K562 (cell line): ENCODE measurements at regions not wholly inside any gene's neighbourhood (a gene's known extent, or its start where the extent isn't known, plus 50 kb on each side); places are given as distances from the start of the nearest gene placed in this dataset.

Source experiments
- COPS2 ChIP-seq: fragments of 450-650 bp; conservative IDR thresholded peaks from 2 replicates; pipeline ENCODE4 v1.6.1; 2016; ENCODE audit warnings: mild to moderate bottlenecking, moderate library complexity
- ELF2 ChIP-seq: fragments of 250-450 bp; sonication (Bioruptor Pico); IDR thresholded peaks from 2 replicates; pipeline ENCODE4 v1.5.0; 2021; ENCODE audit warnings: mild to moderate bottlenecking
- HDGF ChIP-seq: fragments of 450-650 bp; IDR thresholded peaks from 2 replicates; pipeline ENCODE4 v1.6.1; 2016
- NR4A1 ChIP-seq, 2 experiments: fragments of 250-450 bp in 1 of 2; fragments of 450-650 bp in 1 of 2; sonication (Bioruptor Pico) in 1 of 2; IDR thresholded peaks; 2 replicates each; pipeline versions ENCODE4 v1.4.0 to v1.6.1; 2016 to 2020; ENCODE audit warnings: mild to moderate bottlenecking in 2 of 2, missing compliant biosample characterization in 1 of 2, missing genetic modification characterization in 1 of 2, moderate library complexity in 1 of 2
- PHF8 ChIP-seq: fragments of 200-600 bp; sonication (generic); IDR thresholded peaks from 2 replicates; pipeline ENCODE4 v1.6.1; 2012; ENCODE audit warnings: mixed run types, mild to moderate bottlenecking, inconsistent platforms, low read length, moderate library complexity, borderline replicate concordance
- TCF3 ChIP-seq: sonication (generic); formaldehyde crosslinking; IDR thresholded peaks from 2 replicates; pipeline ENCODE4 v1.4.0; 2020; ENCODE audit warnings: mild to moderate bottlenecking, missing genetic modification reagents
- ZBTB2 ChIP-seq: fragments of 450-650 bp; IDR thresholded peaks from 2 replicates; pipeline ENCODE4 v1.6.1; 2016; ENCODE audit warnings: antibody characterized with exemption
- ZNF589 ChIP-seq: fragments of 200-800 bp; sonication (Bioruptor generic); IDR thresholded peaks from 2 replicates; pipeline ENCODE4 v1.6.1; 2016; ENCODE audit warnings: low read depth, missing genetic modification characterization, missing compliant biosample characterization
- ZNF79 ChIP-seq: fragments of 250-450 bp; sonication (Bioruptor Pico); IDR thresholded peaks from 2 replicates; pipeline ENCODE4 v1.4.0; 2020; ENCODE audit warnings: low read depth, mild to moderate bottlenecking, moderate library complexity
- TF ChIP-seq, protein P1 (sequence below), 2 experiments: fragments of 450-650 bp; IDR thresholded peaks; 2 replicates each; pipeline ENCODE4 v1.6.1; 2016; ENCODE audit warnings: mild to moderate bottlenecking in 2 of 2, borderline replicate concordance in 1 of 2, low read depth in 1 of 2, moderate library complexity in 1 of 2
- TF ChIP-seq, protein P2 (sequence below): sonication (generic); formaldehyde crosslinking; IDR thresholded peaks from 2 replicates; pipeline ENCODE4 v1.8.0; 2022; ENCODE audit warnings: mild to moderate bottlenecking, missing genetic modification reagents, borderline replicate concordance
- TF ChIP-seq, protein P3 (sequence below): fragments of 450-650 bp; IDR thresholded peaks from 2 replicates; pipeline ENCODE4 v1.6.1; 2016; ENCODE audit warnings: borderline replicate concordance

GRCh38 chr6:28719275-28719940, 193.7 kb downstream of the GPX5 start (continued):
- TF ChIP-seq, protein P1, sequence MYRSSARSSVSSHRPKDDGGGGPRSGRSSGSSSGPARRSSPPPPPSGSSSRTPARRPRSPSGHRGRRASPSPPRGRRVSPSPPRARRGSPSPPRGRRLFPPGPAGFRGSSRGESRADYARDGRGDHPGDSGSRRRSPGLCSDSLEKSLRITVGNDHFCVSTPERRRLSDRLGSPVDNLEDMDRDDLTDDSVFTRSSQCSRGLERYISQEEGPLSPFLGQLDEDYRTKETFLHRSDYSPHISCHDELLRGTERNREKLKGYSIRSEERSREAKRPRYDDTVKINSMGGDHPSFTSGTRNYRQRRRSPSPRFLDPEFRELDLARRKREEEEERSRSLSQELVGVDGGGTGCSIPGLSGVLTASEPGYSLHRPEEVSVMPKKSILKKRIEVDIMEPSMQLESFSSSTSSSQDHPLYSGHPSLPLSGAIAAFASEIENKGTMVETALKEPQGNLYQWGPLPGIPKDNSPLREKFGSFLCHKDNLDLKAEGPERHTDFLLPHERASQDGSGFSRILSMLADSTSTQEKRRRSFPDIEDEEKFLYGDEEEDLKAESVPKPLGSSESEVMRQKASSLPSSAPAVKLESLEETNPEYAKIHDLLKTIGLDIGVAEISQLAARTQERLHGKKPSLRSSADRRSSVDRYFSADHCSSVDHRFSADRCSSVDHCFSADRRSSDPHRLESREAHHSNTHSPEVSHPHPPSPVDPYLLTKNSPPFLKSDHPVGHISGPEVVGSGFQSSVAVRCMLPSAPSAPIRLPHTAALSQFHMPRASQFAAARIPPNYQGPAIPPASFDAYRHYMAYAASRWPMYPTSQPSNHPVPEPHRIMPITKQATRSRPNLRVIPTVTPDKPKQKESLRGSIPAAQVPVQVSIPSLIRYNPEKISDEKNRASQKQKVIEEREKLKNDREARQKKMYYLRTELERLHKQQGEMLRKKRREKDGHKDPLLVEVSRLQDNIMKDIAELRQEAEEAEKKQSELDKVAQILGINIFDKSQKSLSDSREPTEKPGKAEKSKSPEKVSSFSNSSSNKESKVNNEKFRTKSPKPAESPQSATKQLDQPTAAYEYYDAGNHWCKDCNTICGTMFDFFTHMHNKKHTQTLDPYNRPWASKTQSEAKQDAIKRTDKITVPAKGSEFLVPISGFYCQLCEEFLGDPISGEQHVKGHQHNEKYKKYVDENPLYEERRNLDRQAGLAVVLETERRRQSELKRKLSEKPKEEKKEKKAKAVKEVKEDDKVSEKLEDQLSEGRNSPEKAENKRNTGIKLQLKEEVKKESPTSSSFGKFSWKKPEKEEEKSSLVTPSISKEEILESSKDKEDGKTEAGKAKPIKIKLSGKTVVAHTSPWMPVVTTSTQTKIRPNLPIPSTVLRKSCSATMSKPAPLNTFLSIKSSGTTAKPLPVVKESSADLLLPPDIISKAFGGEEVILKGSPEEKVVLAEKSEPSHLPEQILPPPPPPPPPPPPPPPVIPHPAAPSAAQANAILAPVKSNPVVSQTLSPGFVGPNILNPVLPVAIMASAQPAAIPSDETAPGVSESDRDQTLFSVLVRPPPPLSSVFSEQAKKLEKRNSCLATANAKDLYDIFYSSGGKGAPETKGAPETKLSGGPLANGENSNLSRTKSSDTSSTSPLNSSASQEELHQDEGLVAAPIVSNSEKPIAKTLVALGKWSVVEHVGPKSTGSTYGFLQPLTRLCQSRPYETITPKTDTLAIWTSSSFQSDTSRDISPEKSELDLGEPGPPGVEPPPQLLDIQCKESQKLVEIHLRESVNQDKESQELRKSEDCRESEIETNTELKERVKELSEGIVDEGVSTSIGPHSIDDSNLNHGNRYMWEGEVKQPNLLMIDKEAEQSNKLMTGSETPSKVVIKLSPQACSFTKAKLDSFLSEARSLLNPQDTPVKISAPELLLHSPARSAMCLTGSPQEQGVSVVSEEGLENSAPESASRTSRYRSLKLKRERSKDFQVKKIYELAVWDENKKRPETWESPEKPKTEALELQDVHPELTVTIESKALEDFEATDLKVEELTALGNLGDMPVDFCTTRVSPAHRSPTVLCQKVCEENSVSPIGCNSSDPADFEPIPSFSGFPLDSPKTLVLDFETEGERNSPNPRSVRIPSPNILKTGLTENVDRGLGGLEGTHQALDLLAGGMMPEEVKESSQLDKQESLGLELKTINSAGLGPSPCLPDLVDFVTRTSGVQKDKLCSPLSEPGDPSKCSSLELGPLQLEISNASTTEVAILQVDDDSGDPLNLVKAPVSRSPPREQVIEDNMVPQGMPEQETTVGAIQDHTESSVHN (IDR thresholded peaks at IDR 0.05; ENCODE audit: borderline replicate concordance in 1 of 2, low read depth in 1 of 2), result no peak
- TF ChIP-seq TCF3 (CRISPR knock-in tag) (no peak), NR4A1 (CRISPR knock-in tag; IDR thresholded peaks at IDR 0.05) (no peak), NR4A1 (tag; IDR thresholded peaks at IDR 0.05) (no peak), PHF8 (no peak), COPS2 (no peak), HDGF (no peak), ZNF589 (CRISPR knock-in tag) (no peak; the same call in 1 of the 2 replicates), ZNF79 (CRISPR knock-in tag) (no peak), ELF2 (CRISPR knock-in tag) (no peak), ZBTB2 (peak; percentile 28; the same call in 1 of the 2 replicates)
- TF ChIP-seq, protein P2, sequence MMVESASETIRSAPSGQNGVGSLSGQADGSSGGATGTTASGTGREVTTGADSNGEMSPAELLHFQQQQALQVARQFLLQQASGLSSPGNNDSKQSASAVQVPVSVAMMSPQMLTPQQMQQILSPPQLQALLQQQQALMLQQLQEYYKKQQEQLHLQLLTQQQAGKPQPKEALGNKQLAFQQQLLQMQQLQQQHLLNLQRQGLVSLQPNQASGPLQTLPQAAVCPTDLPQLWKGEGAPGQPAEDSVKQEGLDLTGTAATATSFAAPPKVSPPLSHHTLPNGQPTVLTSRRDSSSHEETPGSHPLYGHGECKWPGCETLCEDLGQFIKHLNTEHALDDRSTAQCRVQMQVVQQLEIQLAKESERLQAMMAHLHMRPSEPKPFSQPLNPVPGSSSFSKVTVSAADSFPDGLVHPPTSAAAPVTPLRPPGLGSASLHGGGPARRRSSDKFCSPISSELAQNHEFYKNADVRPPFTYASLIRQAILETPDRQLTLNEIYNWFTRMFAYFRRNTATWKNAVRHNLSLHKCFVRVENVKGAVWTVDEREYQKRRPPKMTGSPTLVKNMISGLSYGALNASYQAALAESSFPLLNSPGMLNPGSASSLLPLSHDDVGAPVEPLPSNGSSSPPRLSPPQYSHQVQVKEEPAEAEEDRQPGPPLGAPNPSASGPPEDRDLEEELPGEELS (CRISPR knock-in tag), result no peak
- TF ChIP-seq, protein P3, sequence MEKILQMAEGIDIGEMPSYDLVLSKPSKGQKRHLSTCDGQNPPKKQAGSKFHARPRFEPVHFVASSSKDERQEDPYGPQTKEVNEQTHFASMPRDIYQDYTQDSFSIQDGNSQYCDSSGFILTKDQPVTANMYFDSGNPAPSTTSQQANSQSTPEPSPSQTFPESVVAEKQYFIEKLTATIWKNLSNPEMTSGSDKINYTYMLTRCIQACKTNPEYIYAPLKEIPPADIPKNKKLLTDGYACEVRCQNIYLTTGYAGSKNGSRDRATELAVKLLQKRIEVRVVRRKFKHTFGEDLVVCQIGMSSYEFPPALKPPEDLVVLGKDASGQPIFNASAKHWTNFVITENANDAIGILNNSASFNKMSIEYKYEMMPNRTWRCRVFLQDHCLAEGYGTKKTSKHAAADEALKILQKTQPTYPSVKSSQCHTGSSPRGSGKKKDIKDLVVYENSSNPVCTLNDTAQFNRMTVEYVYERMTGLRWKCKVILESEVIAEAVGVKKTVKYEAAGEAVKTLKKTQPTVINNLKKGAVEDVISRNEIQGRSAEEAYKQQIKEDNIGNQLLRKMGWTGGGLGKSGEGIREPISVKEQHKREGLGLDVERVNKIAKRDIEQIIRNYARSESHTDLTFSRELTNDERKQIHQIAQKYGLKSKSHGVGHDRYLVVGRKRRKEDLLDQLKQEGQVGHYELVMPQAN, result no peak
